A549 (cell line): ENCODE measurements at regions not wholly inside any gene's neighbourhood (a gene's known extent, or its start where the extent isn't known, plus 50 kb on each side); places are given as distances from the start of the nearest gene placed in this dataset.

Experiments
- ATAC-seq, 2 experiments: fragments of 200-7000 bp in 1 of 2; fragments of >200 bp in 1 of 2; cut with Nextera tagmentation in 1 of 2; cut with Tn5 transposase in 1 of 2; 3 replicates each; pipeline versions ENCODE4 v1.8.0 to v1.9.1; 2018 to 2020; ENCODE audit warnings: mild to moderate bottlenecking in 1 of 2, moderate library complexity in 1 of 2
- CTCF ChIA-PET: fragments of 300-600 bp; sonication (Branson Sonifier 250); formaldehyde crosslinking; extraction: SDS; loops from one replicate; lab custom pipeline; 2021; ENCODE audit warnings: antibody characterized with exemption, inconsistent platforms; lab: Yijun Ruan, JAX
- POLR2A ChIA-PET: fragments of 350-600 bp; formaldehyde crosslinking; extraction: SDS; loops from one replicate; lab custom pipeline; 2021; ENCODE audit warnings: antibody characterized with exemption, inconsistent platforms; lab: Yijun Ruan, JAX
- DNase-seq, 2 experiments: peaks; one replicate each; pipeline versions ENCODE4 v3.0.0 to v3.0.0-alpha.2; 2011 to 2016; ENCODE audit warnings: low read depth in 1 of 2, low spot score in 1 of 2
- FAIRE-seq: peaks from 2 replicates; lab custom pipeline; 2011; peaks lifted over from hg19 to GRCh38; lab: Jason Lieb, UNC
- H3K27ac ChIP-seq, 2 experiments: fragments of >200 bp; sonication (Bioruptor Twin); formaldehyde crosslinking; 3 replicates each; pipeline ENCODE4 v1.5.1; 2016 to 2017
- H3K4me1 ChIP-seq: fragments of >200 bp; sonication (Bioruptor Twin); formaldehyde crosslinking; 3 replicates; pipeline ENCODE4 v1.6.1; 2016
- H3K4me2 ChIP-seq: fragments of >200 bp; sonication (Bioruptor Twin); formaldehyde crosslinking; 3 replicates; pipeline ENCODE4 v1.6.1; 2016
- H3K4me3 ChIP-seq: fragments of >200 bp; sonication (Bioruptor Twin); formaldehyde crosslinking; 3 replicates; pipeline ENCODE4 v1.5.1; 2016
- H3K9me3 ChIP-seq: fragments of >200 bp; sonication (Bioruptor Twin); formaldehyde crosslinking; 3 replicates; pipeline ENCODE4 v1.6.1; 2016
- CBX2 ChIP-seq: fragments of 200-600 bp; sonication (generic); IDR thresholded peaks from 2 replicates; pipeline ENCODE4 v1.6.1; 2016; ENCODE audit warnings: low read depth, mild to moderate bottlenecking, borderline replicate concordance
- CEBPB ChIP-seq, 2 experiments: fragments of >200 bp in 1 of 2; sonication (Bioruptor Twin) in 1 of 2; formaldehyde crosslinking in 1 of 2; IDR thresholded peaks; 2 replicates each; pipeline ENCODE4 v1.6.1; 2012 to 2016
- CHD2 ChIP-seq: fragments of 150-350 bp; IDR thresholded peaks from 2 replicates; pipeline ENCODE4 v1.6.1; 2014; ENCODE audit warnings: low read length; ENCODE audit not compliant: partially characterized antibody
- EHF ChIP-seq: fragments of 250-450 bp; sonication (Bioruptor Pico); IDR thresholded peaks from 2 replicates; pipeline ENCODE4 v1.5.0; 2020; ENCODE audit warnings: mild to moderate bottlenecking
- EHMT2 ChIP-seq: fragments of 200-600 bp; sonication (generic); IDR thresholded peaks from 2 replicates; pipeline ENCODE4 v1.6.1; 2016; ENCODE audit warnings: antibody characterized with exemption, low read depth, mild to moderate bottlenecking, moderate library complexity
- GATA3 ChIP-seq: IDR thresholded peaks from 2 replicates; pipeline ENCODE4 v1.6.1; 2012; ENCODE audit warnings: borderline replicate concordance
- HDAC2 ChIP-seq: fragments of 200-600 bp; sonication (generic); IDR thresholded peaks from 2 replicates; pipeline ENCODE4 v1.6.1; 2016
- HOXA7 ChIP-seq: fragments of 250-450 bp; sonication (Bioruptor Pico); IDR thresholded peaks from 2 replicates; pipeline ENCODE4 v1.5.0; 2020; ENCODE audit warnings: mild to moderate bottlenecking, moderate library complexity
- HOXB5 ChIP-seq: fragments of 250-450 bp; sonication (Bioruptor Pico); IDR thresholded peaks from 2 replicates; pipeline ENCODE4 v1.5.0; 2020; ENCODE audit warnings: mild to moderate bottlenecking, moderate library complexity
- KDM1A ChIP-seq: fragments of 200-600 bp; sonication (generic); IDR thresholded peaks from 2 replicates; pipeline ENCODE4 v1.6.1; 2016; ENCODE audit warnings: low read depth, mild to moderate bottlenecking
- KDM5A ChIP-seq: fragments of 200-600 bp; sonication (generic); IDR thresholded peaks from 2 replicates; pipeline ENCODE4 v1.6.1; 2016; ENCODE audit warnings: antibody characterized with exemption, mild to moderate bottlenecking
- MYC ChIP-seq: IDR thresholded peaks from 2 replicates; pipeline ENCODE4 v1.6.1; 2012; ENCODE audit warnings: mild to moderate bottlenecking, inconsistent platforms, low read length, improper control_type of control experiment, borderline replicate concordance
- POLR2A ChIP-seq: IDR thresholded peaks from 2 replicates; pipeline ENCODE4 v1.6.1; 2012; ENCODE audit warnings: mild to moderate bottlenecking, low read length
- RAD21 ChIP-seq, 2 experiments: fragments of >200 bp in 1 of 2; sonication (Bioruptor Twin) in 1 of 2; formaldehyde crosslinking in 1 of 2; IDR thresholded peaks in 1 of 2; conservative IDR thresholded peaks in 1 of 2; 2 replicates in 1 of 2; 3 replicates in 1 of 2; pipeline ENCODE4 v1.6.1; 2012 to 2018; ENCODE audit warnings: inconsistent platforms in 1 of 2
- RARB ChIP-seq: fragments of 250-450 bp; sonication (Bioruptor Pico); IDR thresholded peaks from 2 replicates; pipeline ENCODE4 v1.8.0; 2021; ENCODE audit warnings: mild to moderate bottlenecking, moderate library complexity
- RNF2 ChIP-seq: fragments of 200-600 bp; sonication (generic); IDR thresholded peaks from 2 replicates; pipeline ENCODE4 v1.6.1; 2016; ENCODE audit warnings: low read depth, mild to moderate bottlenecking, antibody characterized with exemption, moderate library complexity, borderline replicate concordance
- TP53 ChIP-seq: fragments of 250-450 bp; sonication (Bioruptor Pico); IDR thresholded peaks from 2 replicates; pipeline ENCODE4 v1.5.0; 2021; ENCODE audit warnings: mild to moderate bottlenecking, moderate library complexity
- WGBS: methylation state at CpG from one replicate; pipeline ENCODE4 v1.1.6; 2017; ENCODE audit errors: missing lambda C conversion rate; 5-methylcytosine and 5-hydroxymethylcytosine counted together
- TF ChIP-seq, protein P1 (sequence below): IDR thresholded peaks from 2 replicates; pipeline ENCODE4 v1.6.1; 2012
- TF ChIP-seq, protein P2 (sequence below): fragments of 250-450 bp; sonication (Bioruptor Pico); IDR thresholded peaks from 2 replicates; pipeline ENCODE4 v1.5.0; 2020; ENCODE audit warnings: low read depth, mild to moderate bottlenecking, moderate library complexity
- TF ChIP-seq, protein P3 (sequence below): fragments of 450-650 bp; IDR thresholded peaks from 2 replicates; pipeline ENCODE4 v1.6.1; 2014; ENCODE audit warnings: antibody characterized with exemption
- TF ChIP-seq, protein P4 (sequence below): IDR thresholded peaks from 2 replicates; pipeline ENCODE4 v1.6.1; 2012; ENCODE audit warnings: low read depth, borderline replicate concordance
- TF ChIP-seq, protein P5 (sequence below): fragments of 150-350 bp; IDR thresholded peaks from 2 replicates; pipeline ENCODE4 v1.6.1; 2014; ENCODE audit warnings: low read depth, mild to moderate bottlenecking, low read length
- TF ChIP-seq, protein P6 (sequence below): fragments of >200 bp; sonication (Bioruptor Twin); formaldehyde crosslinking; IDR thresholded peaks from 3 replicates; pipeline ENCODE4 v1.6.1; 2016

DNA sequence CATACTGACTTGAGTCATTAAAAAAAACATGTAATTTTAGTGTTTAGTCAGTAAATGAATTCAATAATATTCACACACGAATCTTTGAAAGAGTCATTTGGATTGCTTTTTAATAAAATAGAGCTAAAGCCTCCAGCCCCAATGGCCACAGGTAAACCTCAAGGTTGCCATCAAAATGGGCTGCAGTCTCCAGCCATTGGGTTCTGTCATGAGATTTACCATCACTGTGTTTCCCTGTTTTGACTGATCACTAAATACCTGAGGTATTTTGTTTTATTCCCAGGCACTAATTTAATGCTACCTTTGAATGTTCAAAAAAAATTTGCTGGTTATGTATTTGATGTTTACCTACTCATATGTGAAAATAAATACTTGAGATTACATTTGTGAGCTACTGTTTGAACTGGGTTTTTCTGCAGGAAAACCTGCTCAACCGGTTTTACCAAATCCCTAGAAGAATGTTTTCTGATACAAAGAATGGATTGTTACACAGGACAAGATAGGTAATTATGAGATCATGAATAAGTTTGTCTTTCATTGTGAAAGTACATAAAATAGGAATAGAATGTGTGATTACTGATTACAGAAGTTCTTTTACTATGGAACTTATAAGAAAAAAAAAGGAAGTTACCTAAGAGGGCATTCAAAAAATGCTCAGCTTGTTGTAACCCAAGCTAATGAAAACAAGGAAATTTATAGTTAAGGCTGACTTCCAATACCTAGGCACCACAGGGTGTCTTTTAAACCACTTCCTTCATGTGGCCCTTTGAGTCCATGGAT lies 391.3 kb downstream of the EFNB2 start:
- DNase-seq: no peak
- Histone ChIP-seq H3K27ac (no peak overlapping the region), H3K4me3 (no peak overlapping the region), H3K4me2 (no peak overlapping the region), H3K9me3 (no peaks in the 10 kb centered on the region)
- no peak for FAIRE-seq
- ATAC-seq: no peak
- POLR2A ChIA-PET: no interaction called here
- CTCF ChIA-PET: no interaction called here
- WGBS: 42% methylated on average over 2 of the region's 2 CpGs
- TF ChIP-seq MYC (no peak), CEBPB (IDR thresholded peaks at IDR 0.05) (no peak), RNF2 (no peak), HDAC2 (no peak), HOXA7 (no peak), EHMT2 (no peak), GATA3 (no peak), RARB (CRISPR knock-in tag) (no peak)
- TF ChIP-seq, protein P1, sequence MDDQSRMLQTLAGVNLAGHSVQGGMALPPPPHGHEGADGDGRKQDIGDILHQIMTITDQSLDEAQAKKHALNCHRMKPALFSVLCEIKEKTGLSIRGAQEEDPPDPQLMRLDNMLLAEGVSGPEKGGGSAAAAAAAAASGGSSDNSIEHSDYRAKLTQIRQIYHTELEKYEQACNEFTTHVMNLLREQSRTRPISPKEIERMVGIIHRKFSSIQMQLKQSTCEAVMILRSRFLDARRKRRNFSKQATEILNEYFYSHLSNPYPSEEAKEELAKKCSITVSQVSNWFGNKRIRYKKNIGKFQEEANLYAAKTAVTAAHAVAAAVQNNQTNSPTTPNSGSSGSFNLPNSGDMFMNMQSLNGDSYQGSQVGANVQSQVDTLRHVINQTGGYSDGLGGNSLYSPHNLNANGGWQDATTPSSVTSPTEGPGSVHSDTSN: no peak
- TF ChIP-seq, all 56 proteins: peak for 0
- no peaks in the 10 kb centered on the region for H3K4me1 ChIP-seq

DNA sequence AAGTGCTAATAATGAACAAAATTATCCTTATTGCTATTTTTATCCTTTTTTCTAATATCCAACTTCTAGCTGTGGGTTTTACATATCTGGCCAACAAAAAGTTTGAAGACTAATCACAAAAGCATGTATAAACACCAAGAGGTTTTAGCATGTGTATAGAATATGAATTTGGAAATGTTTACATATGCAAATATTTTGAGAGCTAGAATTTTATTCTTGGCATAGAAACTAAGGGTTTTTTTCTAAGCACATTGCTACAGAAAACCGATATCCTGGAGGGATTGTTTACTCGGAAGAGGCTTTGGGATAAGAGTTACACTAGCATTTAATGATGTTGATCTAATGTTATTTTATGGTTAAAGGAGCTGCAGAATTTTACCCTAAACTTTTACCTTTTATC lies 392.1 kb downstream of the EFNB2 start:
- DNase-seq (no peak), ATAC-seq (no peak), FAIRE-seq (no peak)
- Histone ChIP-seq H3K4me1 (no peaks in the 10 kb centered on the region), H3K4me3 (no peak overlapping the region), H3K4me2 (no peak overlapping the region), H3K27ac (no peak overlapping the region), H3K9me3 (no peaks in the 10 kb centered on the region)
- POLR2A ChIA-PET: no interaction called here
- 65% methylated on average over 2 of the region's 2 CpGs for WGBS
- TF ChIP-seq TP53 (CRISPR knock-in tag): no peak
- CTCF ChIA-PET: no interaction called here

DNA sequence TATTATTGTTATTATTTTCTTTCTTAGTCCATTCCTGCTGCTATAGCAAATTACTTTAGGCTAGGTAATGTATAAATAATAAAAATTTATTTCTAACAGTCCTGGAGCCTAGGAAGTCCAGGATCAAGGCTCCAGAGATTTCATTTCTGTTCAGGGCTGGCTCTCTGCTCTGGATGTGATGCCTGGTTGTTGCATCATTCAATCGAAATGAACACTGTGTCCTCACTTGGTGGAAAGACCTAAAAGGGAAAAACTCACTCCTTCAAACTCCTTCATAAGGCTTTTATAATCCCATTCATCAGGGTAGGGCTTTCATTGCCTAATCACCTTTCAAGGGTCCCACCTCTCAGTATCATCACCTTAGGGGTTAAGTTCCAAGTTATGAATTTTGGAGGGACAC lies 395.0 kb downstream of the EFNB2 start:
- POLR2A ChIA-PET: no interaction called here
- H3K4me1 ChIP-seq: no peaks in the 10 kb centered on the region

More for the DNA sequence above, 395.0 kb downstream of the EFNB2 start:
- no peak overlapping the region; a peak in 1 of 6 replicates for H3K27ac ChIP-seq
- no peak overlapping the region for H3K4me2 ChIP-seq
- no peak for DNase-seq
- WGBS: 25% methylated on average over 1 of the region's 1 CpG
- CTCF ChIA-PET: interaction anchor here (1.2 kb wide), 1 partner anchor 152 kb away, joined by 3 read pairs; no protein-coding TSS in a partner anchor
- TF ChIP-seq GATA3: no peak
- TF ChIP-seq, protein P2, sequence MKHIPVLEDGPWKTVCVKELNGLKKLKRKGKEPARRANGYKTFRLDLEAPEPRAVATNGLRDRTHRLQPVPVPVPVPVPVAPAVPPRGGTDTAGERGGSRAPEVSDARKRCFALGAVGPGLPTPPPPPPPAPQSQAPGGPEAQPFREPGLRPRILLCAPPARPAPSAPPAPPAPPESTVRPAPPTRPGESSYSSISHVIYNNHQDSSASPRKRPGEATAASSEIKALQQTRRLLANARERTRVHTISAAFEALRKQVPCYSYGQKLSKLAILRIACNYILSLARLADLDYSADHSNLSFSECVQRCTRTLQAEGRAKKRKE (CRISPR knock-in tag): no peak
- no peak for TF ChIP-seq EHF (CRISPR knock-in tag)
- no peak for TF ChIP-seq CHD2
- TF ChIP-seq POLR2A: no peak
- TF ChIP-seq, protein P3, sequence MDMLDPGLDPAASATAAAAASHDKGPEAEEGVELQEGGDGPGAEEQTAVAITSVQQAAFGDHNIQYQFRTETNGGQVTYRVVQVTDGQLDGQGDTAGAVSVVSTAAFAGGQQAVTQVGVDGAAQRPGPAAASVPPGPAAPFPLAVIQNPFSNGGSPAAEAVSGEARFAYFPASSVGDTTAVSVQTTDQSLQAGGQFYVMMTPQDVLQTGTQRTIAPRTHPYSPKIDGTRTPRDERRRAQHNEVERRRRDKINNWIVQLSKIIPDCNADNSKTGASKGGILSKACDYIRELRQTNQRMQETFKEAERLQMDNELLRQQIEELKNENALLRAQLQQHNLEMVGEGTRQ: no peak
- TF ChIP-seq RNF2: no peak
- TF ChIP-seq, protein P4, sequence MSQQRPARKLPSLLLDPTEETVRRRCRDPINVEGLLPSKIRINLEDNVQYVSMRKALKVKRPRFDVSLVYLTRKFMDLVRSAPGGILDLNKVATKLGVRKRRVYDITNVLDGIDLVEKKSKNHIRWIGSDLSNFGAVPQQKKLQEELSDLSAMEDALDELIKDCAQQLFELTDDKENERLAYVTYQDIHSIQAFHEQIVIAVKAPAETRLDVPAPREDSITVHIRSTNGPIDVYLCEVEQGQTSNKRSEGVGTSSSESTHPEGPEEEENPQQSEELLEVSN: no peak
- TF ChIP-seq HOXB5 (CRISPR knock-in tag): no peak
- TF ChIP-seq KDM1A: no peak
- TF ChIP-seq, protein P5, sequence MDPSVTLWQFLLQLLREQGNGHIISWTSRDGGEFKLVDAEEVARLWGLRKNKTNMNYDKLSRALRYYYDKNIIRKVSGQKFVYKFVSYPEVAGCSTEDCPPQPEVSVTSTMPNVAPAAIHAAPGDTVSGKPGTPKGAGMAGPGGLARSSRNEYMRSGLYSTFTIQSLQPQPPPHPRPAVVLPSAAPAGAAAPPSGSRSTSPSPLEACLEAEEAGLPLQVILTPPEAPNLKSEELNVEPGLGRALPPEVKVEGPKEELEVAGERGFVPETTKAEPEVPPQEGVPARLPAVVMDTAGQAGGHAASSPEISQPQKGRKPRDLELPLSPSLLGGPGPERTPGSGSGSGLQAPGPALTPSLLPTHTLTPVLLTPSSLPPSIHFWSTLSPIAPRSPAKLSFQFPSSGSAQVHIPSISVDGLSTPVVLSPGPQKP: no peak
- TF ChIP-seq RAD21 (conservative IDR thresholded peaks at IDR 0.05 in 1 of 2, IDR thresholded peaks at IDR 0.05 in 1 of 2): no peak
- no peak for TF ChIP-seq KDM5A
- TF ChIP-seq, protein P6, sequence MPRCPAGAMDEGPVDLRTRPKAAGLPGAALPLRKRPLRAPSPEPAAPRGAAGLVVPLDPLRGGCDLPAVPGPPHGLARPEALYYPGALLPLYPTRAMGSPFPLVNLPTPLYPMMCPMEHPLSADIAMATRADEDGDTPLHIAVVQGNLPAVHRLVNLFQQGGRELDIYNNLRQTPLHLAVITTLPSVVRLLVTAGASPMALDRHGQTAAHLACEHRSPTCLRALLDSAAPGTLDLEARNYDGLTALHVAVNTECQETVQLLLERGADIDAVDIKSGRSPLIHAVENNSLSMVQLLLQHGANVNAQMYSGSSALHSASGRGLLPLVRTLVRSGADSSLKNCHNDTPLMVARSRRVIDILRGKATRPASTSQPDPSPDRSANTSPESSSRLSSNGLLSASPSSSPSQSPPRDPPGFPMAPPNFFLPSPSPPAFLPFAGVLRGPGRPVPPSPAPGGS: no peak
- no peak for TF ChIP-seq CBX2
- TF ChIP-seq, all 56 proteins: peak for 0
- FAIRE-seq (no peak), ATAC-seq (no peak)
- Histone ChIP-seq H3K4me3 (no peak overlapping the region), H3K9me3 (no peaks in the 10 kb centered on the region)
